ENCODE measurements at regions not wholly inside any gene's neighbourhood (a gene's known extent, or its start where the extent isn't known, plus 50 kb on each side); places are given as distances from the start of the nearest gene placed in this dataset.
A peak's percentile ranks its signal among the peaks of the same experiment; 100 is the strongest.

DNA sequence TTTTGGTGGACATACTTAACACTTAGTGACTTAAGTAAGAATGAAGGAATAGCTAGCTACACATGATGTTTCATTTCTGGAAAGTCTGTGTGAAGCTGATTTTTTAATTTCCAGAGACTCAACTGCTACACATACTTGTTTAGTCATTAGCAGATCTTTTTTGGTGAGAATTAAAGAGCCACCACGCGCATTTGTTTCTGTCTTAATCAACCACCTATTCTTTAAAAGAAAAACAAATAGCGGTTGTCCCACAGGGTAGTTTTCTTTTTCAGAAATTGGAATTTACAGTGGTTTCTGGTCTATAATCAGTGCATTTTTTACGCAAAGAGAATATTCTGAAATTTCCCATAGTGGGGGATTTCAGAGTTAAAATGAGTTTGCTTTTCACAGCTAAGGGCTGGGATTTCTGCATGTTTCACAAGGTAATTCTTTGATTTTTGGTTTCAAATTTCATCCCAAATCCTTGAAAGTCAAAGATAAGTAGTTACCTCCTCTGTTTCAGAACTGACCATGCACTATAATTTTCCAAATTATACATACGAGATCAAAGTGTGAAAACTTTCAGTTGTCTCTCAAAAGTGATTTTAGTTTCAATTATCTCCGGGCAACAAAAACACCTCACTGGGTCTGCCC, 631.0 kb upstream of the GRM7 start:
- no peak overlapping the region for H3K9ac ChIP-seq (ENCODE audit: low read length in 3 of 3)
- intact Hi-C loops (cut with DNase I): no loop called here
- no peaks in the 10 kb centered on the region for H3K4me1 ChIP-seq (ENCODE audit: control insufficient read depth in 2 of 3, insufficient read depth in 2 of 3, low read depth in 1 of 3, low read length in 3 of 3)
- FAIRE-seq (no peak), DNase-seq (no peak)
- H3K4me3 ChIP-seq (ENCODE audit: low read length in 3 of 3): no peak overlapping the region
- H3K36me3 ChIP-seq (ENCODE audit: control insufficient read depth in 2 of 3, insufficient read depth in 3 of 3, low read length in 3 of 3): no peaks in the 10 kb centered on the region
- H3K27ac ChIP-seq (ENCODE audit: low read depth in 2 of 2, low read length in 2 of 2): no peak overlapping the region
- TF ChIP-seq, protein P1, sequence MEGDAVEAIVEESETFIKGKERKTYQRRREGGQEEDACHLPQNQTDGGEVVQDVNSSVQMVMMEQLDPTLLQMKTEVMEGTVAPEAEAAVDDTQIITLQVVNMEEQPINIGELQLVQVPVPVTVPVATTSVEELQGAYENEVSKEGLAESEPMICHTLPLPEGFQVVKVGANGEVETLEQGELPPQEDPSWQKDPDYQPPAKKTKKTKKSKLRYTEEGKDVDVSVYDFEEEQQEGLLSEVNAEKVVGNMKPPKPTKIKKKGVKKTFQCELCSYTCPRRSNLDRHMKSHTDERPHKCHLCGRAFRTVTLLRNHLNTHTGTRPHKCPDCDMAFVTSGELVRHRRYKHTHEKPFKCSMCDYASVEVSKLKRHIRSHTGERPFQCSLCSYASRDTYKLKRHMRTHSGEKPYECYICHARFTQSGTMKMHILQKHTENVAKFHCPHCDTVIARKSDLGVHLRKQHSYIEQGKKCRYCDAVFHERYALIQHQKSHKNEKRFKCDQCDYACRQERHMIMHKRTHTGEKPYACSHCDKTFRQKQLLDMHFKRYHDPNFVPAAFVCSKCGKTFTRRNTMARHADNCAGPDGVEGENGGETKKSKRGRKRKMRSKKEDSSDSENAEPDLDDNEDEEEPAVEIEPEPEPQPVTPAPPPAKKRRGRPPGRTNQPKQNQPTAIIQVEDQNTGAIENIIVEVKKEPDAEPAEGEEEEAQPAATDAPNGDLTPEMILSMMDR (IDR thresholded peaks at IDR 0.05; ENCODE audit: borderline replicate concordance, extremely low read depth, insufficient read depth): no peak
- H3K27me3 ChIP-seq (ENCODE audit: control insufficient read depth, insufficient read depth, low read length): no peaks in the 10 kb centered on the region
- H3K9me3 ChIP-seq (ENCODE audit: control insufficient read depth in 2 of 3, insufficient read depth in 1 of 3, low read length in 3 of 3): no peaks in the 10 kb centered on the region

DNA sequence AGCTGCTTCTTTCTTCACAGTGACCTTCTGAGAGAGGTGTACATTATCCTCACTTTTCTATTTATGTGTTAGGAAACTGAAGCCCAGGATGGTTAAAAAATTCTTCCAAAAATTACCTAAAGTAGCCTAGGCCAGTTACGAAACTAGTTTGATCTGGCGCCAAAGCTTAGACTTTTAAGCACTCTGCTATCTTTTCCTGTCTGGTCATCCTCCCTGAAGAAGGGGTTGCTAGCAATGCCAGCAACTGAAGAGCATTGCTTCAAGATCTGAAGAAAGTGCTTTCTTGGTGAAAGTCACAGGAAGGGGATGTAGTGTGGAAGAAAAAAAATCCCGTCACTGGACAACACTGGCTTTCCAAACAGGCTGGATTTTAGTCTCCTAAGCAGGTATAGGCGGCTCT, 618.8 kb upstream of the GRM7 start:
- no peak overlapping the region for H3K4me3 ChIP-seq (ENCODE audit: low read length in 3 of 3)
- H3K27me3 ChIP-seq (ENCODE audit: control insufficient read depth, insufficient read depth, low read length): no peaks in the 10 kb centered on the region
- no peak for FAIRE-seq
- no peak overlapping the region for H3K9ac ChIP-seq (ENCODE audit: low read length in 3 of 3)
- DNase-seq: no peak
- no peak overlapping the region for H3K27ac ChIP-seq (ENCODE audit: low read depth in 2 of 2, low read length in 2 of 2)
- no peaks in the 10 kb centered on the region for H3K4me1 ChIP-seq (ENCODE audit: control insufficient read depth in 2 of 3, insufficient read depth in 2 of 3, low read depth in 1 of 3, low read length in 3 of 3)
- H3K36me3 ChIP-seq (ENCODE audit: control insufficient read depth in 2 of 3, insufficient read depth in 3 of 3, low read length in 3 of 3): no peaks in the 10 kb centered on the region
- intact Hi-C loops (cut with DNase I): no loop called here
- H3K9me3 ChIP-seq (ENCODE audit: control insufficient read depth in 2 of 3, insufficient read depth in 1 of 3, low read length in 3 of 3): peaks cover 0 to 3% (median 0%) of the 10 kb centered on the region in 3 donors
- TF ChIP-seq, protein P1 (IDR thresholded peaks at IDR 0.05; ENCODE audit: borderline replicate concordance, extremely low read depth, insufficient read depth): no peak

DNA sequence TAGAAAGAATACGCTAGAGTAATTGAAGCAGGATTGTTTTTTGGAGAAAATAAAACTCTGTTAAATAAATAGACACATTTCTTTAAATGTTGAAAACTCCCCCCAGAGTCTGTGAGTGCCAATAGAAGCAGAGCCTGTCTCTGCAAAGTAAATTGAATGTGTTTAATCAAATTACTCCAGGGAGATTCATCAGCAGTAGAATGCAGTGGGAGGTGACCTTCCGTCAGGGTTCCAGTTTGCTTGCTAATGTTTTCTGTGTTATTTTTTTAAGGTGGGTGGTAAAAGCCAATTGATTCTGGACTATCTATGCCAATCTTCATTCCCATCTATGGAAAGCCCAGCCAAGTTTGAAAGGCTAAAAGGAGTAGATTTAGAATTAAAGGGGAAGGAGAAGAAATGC, 612.4 kb upstream of the GRM7 start:
- H3K4me1 ChIP-seq (ENCODE audit: control insufficient read depth in 2 of 3, insufficient read depth in 2 of 3, low read depth in 1 of 3, low read length in 3 of 3): no peaks in the 10 kb centered on the region
- no peak overlapping the region for H3K4me3 ChIP-seq (ENCODE audit: low read length in 3 of 3)
- intact Hi-C loops (cut with DNase I): no loop called here
- no peaks in the 10 kb centered on the region for H3K36me3 ChIP-seq (ENCODE audit: control insufficient read depth in 2 of 3, insufficient read depth in 3 of 3, low read length in 3 of 3)
- no peak for FAIRE-seq
- H3K27ac ChIP-seq (ENCODE audit: low read depth in 2 of 2, low read length in 2 of 2): no peak overlapping the region
- no peak overlapping the region for H3K9ac ChIP-seq (ENCODE audit: low read length in 3 of 3)
- H3K27me3 ChIP-seq (ENCODE audit: control insufficient read depth, insufficient read depth, low read length): no peaks in the 10 kb centered on the region
- TF ChIP-seq, protein P1 (IDR thresholded peaks at IDR 0.05; ENCODE audit: borderline replicate concordance, extremely low read depth, insufficient read depth): no peak
- H3K9me3 ChIP-seq (ENCODE audit: control insufficient read depth in 2 of 3, insufficient read depth in 1 of 3, low read length in 3 of 3): no peaks in the 10 kb centered on the region
- peak in 2 of 5 donors; percentile 4 to 39 for DNase-seq

DNA sequence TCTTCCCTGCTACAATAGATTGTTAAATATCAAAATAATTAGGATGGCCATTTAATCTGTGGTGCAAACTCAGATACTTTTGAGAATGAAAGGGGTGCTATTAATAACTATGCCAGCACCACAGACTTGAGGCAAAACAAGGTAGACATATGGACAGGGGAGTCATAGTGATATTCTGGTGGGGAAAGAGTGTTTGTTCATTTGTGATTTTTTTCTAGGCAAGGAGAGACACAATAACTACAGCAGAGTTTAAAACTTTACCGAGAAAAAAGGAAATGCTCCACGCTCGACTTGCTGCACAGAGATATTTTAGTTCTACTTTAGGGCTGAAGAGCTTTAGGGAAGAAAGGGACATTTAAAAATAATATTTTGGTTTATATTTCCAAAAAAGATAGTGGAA, 611.2 kb upstream of the GRM7 start:
- FAIRE-seq (no peak), DNase-seq (no peak)
- TF ChIP-seq, protein P1 (IDR thresholded peaks at IDR 0.05; ENCODE audit: borderline replicate concordance, extremely low read depth, insufficient read depth): no peak
- Histone ChIP-seq H3K27ac (ENCODE audit: low read depth in 2 of 2, low read length in 2 of 2) (no peak overlapping the region), H3K36me3 (ENCODE audit: control insufficient read depth in 2 of 3, insufficient read depth in 3 of 3, low read length in 3 of 3) (no peaks in the 10 kb centered on the region), H3K9ac (ENCODE audit: low read length in 3 of 3) (no peak overlapping the region), H3K9me3 (ENCODE audit: control insufficient read depth in 2 of 3, insufficient read depth in 1 of 3, low read length in 3 of 3) (no peaks in the 10 kb centered on the region), H3K27me3 (ENCODE audit: control insufficient read depth, insufficient read depth, low read length) (no peaks in the 10 kb centered on the region), H3K4me1 (ENCODE audit: control insufficient read depth in 2 of 3, insufficient read depth in 2 of 3, low read depth in 1 of 3, low read length in 3 of 3) (no peaks in the 10 kb centered on the region), H3K4me3 (ENCODE audit: low read length in 3 of 3) (no peak overlapping the region)
- intact Hi-C loops (cut with DNase I): no loop called here

Measured in kidney (tissue), 13 donors.